ENCODE measurements at regions not wholly inside any gene's neighbourhood (a gene's known extent, or its start where the extent isn't known, plus 50 kb on each side); places are given as distances from the start of the nearest gene placed in this dataset.

DNA sequence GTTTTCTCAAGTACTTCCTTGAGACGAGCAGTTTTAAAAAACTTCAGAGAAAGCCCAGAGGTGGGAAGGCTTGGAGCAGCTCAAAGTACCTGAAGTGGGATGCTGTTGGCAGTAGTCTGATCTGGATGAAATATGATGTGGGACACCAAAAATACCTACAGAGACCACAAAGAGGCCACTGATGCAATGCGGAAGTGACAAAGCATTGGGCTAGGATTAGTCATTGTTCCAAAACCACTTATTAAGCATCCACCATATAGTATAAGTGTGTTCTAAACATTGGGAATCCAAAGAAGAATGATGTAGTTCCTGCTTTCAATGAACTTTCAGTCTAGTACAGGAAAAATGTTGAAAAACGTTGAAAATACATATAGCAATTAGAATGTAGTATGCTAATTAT is 386.1 kb upstream of the CNKSR2 start:
- in situ Hi-C loops (cut with MboI; ENCODE audit: low sequenced_read_pairs, unreplicated experiment), result no loop called here
- TF ChIP-seq, protein P1, sequence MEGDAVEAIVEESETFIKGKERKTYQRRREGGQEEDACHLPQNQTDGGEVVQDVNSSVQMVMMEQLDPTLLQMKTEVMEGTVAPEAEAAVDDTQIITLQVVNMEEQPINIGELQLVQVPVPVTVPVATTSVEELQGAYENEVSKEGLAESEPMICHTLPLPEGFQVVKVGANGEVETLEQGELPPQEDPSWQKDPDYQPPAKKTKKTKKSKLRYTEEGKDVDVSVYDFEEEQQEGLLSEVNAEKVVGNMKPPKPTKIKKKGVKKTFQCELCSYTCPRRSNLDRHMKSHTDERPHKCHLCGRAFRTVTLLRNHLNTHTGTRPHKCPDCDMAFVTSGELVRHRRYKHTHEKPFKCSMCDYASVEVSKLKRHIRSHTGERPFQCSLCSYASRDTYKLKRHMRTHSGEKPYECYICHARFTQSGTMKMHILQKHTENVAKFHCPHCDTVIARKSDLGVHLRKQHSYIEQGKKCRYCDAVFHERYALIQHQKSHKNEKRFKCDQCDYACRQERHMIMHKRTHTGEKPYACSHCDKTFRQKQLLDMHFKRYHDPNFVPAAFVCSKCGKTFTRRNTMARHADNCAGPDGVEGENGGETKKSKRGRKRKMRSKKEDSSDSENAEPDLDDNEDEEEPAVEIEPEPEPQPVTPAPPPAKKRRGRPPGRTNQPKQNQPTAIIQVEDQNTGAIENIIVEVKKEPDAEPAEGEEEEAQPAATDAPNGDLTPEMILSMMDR (IDR thresholded peaks at IDR 0.05; ENCODE audit: borderline replicate concordance, control extremely low read depth, extremely low read depth, insufficient read depth, missing control alignments), result no peak
- no peak for DNase-seq (ENCODE audit: low spot score)

DNA sequence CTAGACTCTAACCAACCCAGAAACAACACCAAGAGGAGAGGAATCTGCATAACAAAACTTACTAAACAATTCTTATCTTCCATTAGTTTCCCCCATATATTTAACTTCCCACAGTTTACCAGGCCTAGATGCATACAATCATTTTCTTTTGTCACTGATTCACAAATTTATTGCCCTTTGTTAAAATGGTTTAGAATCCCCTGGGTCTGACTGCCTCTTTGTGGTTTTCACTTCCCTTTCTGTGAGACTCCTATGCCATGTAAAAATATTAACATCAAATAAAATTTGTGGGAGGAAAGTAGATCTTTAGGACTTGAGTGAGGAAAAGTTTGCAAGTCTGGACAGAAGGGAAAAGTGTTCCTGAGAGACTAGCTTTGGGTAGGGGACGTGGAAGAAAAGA is 393.8 kb upstream of the CNKSR2 start:
- DNase-seq (ENCODE audit: low spot score), result no peak
- in situ Hi-C loops (cut with MboI; ENCODE audit: low sequenced_read_pairs, unreplicated experiment), result no loop called here
- TF ChIP-seq, protein P1 (IDR thresholded peaks at IDR 0.05; ENCODE audit: borderline replicate concordance, control extremely low read depth, extremely low read depth, insufficient read depth, missing control alignments), result no peak

DNA sequence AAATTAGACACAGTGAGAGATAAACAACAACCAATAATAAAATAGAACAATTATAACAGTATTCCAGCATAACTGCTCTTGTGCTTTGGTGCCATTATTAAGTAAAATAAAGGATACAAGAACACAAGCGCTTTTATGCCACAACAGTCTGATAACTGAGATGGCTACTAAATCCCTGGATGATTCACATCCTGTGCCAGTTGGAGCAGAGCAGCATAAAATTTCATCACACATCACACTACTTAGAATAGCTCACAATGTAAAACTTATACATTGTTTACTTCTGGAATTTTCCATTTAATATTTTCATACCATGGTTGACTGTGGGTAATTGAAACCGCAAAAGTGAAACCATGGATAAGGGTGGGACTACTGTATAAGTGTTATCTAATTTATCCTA is 399.9 kb upstream of the CNKSR2 start:
- in situ Hi-C loops (cut with MboI; ENCODE audit: low sequenced_read_pairs, unreplicated experiment), result no loop called here
- TF ChIP-seq, protein P1 (IDR thresholded peaks at IDR 0.05; ENCODE audit: borderline replicate concordance, control extremely low read depth, extremely low read depth, insufficient read depth, missing control alignments), result no peak
- no peak for DNase-seq (ENCODE audit: low spot score)

DNA sequence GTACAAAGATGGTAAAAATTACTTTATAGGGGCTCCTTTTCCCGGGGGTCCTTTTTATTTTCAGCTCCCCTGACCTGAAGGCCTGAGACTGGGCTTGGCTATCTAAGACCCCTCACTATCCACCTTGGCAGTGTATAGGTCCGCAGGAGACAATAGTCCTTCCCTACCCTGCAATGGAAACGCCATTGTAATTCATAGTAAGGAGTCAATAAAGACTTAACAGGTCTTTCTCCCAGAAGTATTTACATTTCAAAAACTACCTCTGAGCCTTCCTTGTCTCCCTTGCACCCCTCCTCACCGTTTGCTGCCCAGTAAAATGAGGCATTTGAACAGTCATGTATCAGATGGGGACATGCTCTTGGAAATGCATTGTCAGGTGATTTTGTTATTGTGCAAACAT is 401.2 kb upstream of the CNKSR2 start:
- in situ Hi-C loops (cut with MboI; ENCODE audit: low sequenced_read_pairs, unreplicated experiment), result no loop called here
- no peak for DNase-seq (ENCODE audit: low spot score)
- TF ChIP-seq, protein P1 (IDR thresholded peaks at IDR 0.05; ENCODE audit: borderline replicate concordance, control extremely low read depth, extremely low read depth, insufficient read depth, missing control alignments), result no peak

DNA sequence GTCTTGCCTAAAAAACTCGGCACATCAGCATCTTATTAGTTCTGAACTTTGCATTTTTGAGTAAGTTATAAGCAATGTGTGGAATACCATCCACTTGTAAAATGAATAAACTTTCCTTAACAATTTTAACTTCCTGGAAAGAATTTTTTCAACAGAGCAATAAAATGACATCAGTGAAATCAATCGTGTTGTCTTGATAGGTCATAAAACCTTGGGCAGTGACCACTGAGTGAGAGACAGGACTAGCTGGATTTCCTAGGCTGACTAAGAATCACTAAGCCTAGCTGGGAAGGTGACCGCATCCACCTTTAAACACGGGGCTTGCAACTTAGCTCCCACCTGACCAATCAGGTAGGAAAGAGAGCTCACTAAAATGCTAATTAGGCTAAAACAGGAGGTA is 403.0 kb upstream of the CNKSR2 start:
- DNase-seq (ENCODE audit: low spot score), result no peak
- in situ Hi-C loops (cut with MboI; ENCODE audit: low sequenced_read_pairs, unreplicated experiment), result no loop called here

DNA sequence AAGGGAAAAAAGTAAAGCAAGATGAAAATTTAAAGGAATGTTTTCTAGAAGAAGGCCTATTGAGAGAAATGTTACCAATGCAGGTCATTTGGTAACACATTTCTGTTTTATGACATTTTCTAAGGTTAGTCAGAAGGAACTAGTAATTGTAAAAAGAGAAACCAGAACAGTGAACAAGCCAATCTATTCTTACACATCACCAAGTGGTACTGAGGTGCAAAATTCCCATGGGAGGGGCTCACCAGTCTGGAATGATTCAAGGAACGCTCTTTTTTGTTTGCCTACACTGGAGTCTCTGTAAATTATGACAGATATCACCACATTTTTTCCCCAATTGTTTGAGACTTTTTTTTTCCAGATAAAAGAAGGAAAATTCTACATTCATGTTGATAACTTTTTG is 404.7 kb upstream of the CNKSR2 start:
- in situ Hi-C loops (cut with MboI; ENCODE audit: low sequenced_read_pairs, unreplicated experiment), result no loop called here
- TF ChIP-seq, protein P1 (IDR thresholded peaks at IDR 0.05; ENCODE audit: borderline replicate concordance, control extremely low read depth, extremely low read depth, insufficient read depth, missing control alignments), result no peak
- no peak for DNase-seq (ENCODE audit: low spot score)

More for the DNA sequence above, 403.0 kb upstream of the CNKSR2 start:
- TF ChIP-seq, protein P1 (IDR thresholded peaks at IDR 0.05; ENCODE audit: borderline replicate concordance, control extremely low read depth, extremely low read depth, insufficient read depth, missing control alignments), result no peak

DNA sequence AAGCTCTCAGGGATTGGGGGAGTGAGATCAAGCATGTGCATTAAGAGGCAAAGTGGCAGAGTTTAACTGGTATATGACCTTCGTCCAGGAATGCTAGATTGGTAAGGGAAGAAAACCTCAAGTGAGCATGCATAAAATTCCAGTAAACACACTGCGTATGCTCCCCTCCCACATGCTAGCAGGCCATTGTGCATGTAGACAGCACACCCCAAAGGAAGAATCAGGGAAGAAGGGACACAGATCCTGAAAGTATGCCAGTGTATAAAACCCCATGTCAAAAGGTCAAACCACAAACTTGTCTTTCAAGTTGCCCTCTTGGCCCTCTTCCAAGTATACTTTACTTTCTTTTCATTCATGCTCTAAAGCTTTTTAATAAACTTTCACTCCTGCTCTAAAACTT is 405.2 kb upstream of the CNKSR2 start:
- TF ChIP-seq, protein P1 (IDR thresholded peaks at IDR 0.05; ENCODE audit: borderline replicate concordance, control extremely low read depth, extremely low read depth, insufficient read depth, missing control alignments), result no peak
- no peak for DNase-seq (ENCODE audit: low spot score)
- in situ Hi-C loops (cut with MboI; ENCODE audit: low sequenced_read_pairs, unreplicated experiment), result no loop called here
